ENCODE measurements at regions not wholly inside any gene's neighbourhood (a gene's known extent, or its start where the extent isn't known, plus 50 kb on each side); places are given as distances from the start of the nearest gene placed in this dataset.

DNA sequence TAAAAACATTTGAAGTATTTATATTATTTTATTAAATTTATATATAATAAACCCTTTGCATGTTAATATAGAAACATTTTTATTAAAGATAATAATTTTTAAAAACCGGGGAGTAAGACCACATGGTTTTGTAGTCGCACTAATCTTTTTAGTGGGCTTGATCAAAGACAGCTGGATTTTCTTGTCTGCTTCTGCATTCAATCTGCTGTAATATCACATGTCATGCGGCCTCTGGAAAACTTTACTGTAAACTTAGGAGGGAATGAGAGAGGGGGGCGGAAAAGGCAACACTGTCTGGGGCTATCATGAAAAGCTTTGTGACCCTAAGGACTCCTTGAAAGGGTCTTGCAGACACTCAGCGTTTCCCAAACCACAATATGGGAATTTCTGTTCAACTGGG, 62.8 kb upstream of the NLGN4X start:
- Histone ChIP-seq H3K4me1 (ENCODE audit: insufficient read depth, low read length) (no peaks in the 10 kb centered on the region), H3K9me3 (ENCODE audit: control insufficient read depth, insufficient read depth, low read length) (no peaks in the 10 kb centered on the region), H3K36me3 (ENCODE audit: insufficient read depth, low read length) (no peaks in the 10 kb centered on the region), H3K9ac (ENCODE audit: low read depth, low read length) (no peak overlapping the region)

DNA sequence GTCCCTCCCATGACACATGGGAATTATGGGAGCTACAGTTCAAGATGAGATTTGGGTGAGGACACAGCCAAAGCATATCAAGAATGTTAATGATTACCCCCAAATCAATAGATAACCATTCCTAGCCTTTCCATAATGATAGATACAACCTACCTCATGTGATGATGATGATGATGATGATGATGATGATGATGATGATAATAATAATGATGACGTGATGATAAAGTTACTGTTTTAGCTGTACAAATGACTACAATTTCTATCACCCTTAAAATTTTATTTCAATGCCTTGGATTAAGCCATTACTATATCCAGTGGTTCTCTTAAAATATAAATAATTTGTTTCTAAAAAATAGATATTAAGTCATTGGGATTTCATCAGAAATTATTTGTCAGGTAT, 55.2 kb upstream of the NLGN4X start:
- no peaks in the 10 kb centered on the region for H3K9me3 ChIP-seq (ENCODE audit: control insufficient read depth, insufficient read depth, low read length)
- H3K36me3 ChIP-seq (ENCODE audit: insufficient read depth, low read length): no peaks in the 10 kb centered on the region
- H3K9ac ChIP-seq (ENCODE audit: low read depth, low read length): no peak overlapping the region
- H3K4me1 ChIP-seq (ENCODE audit: insufficient read depth, low read length): peaks cover 15% of the 10 kb centered on the region; the same call in 1 of the 2 replicates

GRCh38 chrX:6279277-6279909, 50.7 kb upstream of the NLGN4X start:
- H3K9ac ChIP-seq (ENCODE audit: low read depth, low read length): peak overlapping the region; percentile 21
- H3K36me3 ChIP-seq (ENCODE audit: insufficient read depth, low read length): no peaks in the 10 kb centered on the region
- peaks cover 23% of the 10 kb centered on the region; the same call in 1 of the 2 replicates for H3K4me1 ChIP-seq (ENCODE audit: insufficient read depth, low read length)
- H3K9me3 ChIP-seq (ENCODE audit: control insufficient read depth, insufficient read depth, low read length): no peaks in the 10 kb centered on the region
